ENCODE measurements at regions not wholly inside any gene's neighbourhood (a gene's known extent, or its start where the extent isn't known, plus 50 kb on each side); places are given as distances from the start of the nearest gene placed in this dataset.

DNA sequence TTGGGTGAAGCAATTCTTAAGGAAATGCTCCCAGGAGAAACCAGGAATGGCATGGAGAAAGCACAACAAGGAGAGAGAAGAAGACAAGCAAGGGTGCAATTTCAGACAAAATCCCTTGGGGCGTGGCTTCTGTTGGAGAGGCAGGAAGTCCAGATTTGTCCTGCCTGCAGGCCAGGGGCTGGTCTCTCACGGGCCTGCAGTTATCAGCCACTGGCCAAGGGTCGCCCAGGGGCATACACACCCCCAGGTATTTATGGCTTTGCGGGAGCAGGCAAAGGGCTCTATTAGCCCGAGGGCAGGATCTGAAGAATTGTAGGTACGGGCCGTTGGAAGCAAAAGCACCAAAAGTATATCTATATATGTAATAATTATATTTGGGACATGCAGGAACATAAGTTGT is 87.7 kb downstream of the IYD start:
- Histone ChIP-seq H3K36me3 (ENCODE audit: control insufficient read depth in 1 of 2, insufficient read depth in 2 of 2, low read length in 2 of 2) (no peaks in the 10 kb centered on the region), H3K9me3 (ENCODE audit: control insufficient read depth in 1 of 2, low read length in 2 of 2) (no peaks in the 10 kb centered on the region), H3K4me1 (ENCODE audit: control insufficient read depth in 1 of 2, insufficient read depth in 2 of 2, low read length in 2 of 2) (no peaks in the 10 kb centered on the region), H3K27ac (ENCODE audit: low read length) (no peak overlapping the region), H3K27me3 (ENCODE audit: low read depth, low read length) (no peaks in the 10 kb centered on the region), H3K4me3 (ENCODE audit: low read depth in 1 of 2, low read length in 2 of 2) (no peak overlapping the region)

DNA sequence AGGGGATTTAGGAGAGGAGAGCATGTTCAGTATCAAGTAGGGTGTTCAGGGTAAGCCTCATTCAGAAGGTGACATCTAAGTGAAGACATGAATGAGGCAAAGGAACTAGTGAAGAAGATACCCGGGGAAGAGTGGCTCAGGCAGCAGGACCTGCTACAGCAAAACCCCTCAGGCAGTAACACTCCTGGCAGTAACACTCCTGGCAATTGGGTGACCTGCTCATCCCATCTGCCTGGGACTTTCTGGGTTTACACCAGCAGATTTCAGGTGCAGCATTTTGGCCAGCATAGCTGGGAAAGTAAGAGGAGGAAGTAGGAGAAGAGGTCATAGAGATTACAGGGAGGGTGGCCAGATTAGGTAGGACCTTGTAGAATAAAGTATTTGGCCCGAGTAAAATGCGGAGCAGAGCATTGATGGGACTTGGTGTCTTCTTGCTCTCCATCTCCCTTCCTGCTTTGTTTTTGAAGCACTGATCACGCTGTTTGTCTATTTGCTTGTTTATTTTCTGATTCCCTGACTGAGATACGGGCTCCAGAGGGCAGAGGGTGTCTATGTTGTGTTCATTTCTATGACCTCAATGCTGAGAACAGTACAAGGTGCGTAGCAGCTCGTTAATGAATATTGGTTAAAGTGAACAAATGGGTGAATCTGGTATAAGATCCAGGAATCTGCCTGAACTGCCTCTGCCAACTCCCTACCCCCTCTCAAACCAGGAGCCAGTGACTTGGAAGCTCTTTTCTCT is 88.3 kb downstream of the IYD start:
- no peaks in the 10 kb centered on the region for H3K27me3 ChIP-seq (ENCODE audit: low read depth, low read length)
- H3K4me1 ChIP-seq (ENCODE audit: control insufficient read depth in 1 of 2, insufficient read depth in 2 of 2, low read length in 2 of 2), result no peaks in the 10 kb centered on the region
- H3K27ac ChIP-seq (ENCODE audit: low read length), result no peak overlapping the region
- H3K4me3 ChIP-seq (ENCODE audit: low read depth in 1 of 2, low read length in 2 of 2), result no peak overlapping the region
- no peaks in the 10 kb centered on the region for H3K9me3 ChIP-seq (ENCODE audit: control insufficient read depth in 1 of 2, low read length in 2 of 2)
- H3K36me3 ChIP-seq (ENCODE audit: control insufficient read depth in 1 of 2, insufficient read depth in 2 of 2, low read length in 2 of 2), result no peaks in the 10 kb centered on the region

DNA sequence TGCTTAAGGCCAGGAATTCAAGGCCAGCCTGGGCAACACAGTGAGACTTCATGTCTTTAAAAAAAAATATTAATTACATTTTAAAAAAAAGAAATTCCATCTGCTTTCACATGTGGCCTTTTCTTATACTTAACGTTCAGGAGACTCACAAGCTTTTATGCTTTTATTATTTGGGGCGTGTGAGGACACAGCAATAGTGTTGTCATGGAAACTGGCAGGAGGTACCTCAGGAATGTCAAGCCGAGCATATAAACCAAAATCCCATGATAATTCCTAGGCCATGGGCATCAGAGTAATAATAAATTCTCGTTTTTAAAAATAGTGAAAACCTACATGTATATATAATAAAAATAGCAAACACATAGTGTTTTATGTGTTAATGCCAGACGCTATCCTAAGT is 89.8 kb downstream of the IYD start:
- Histone ChIP-seq H3K36me3 (ENCODE audit: control insufficient read depth in 1 of 2, insufficient read depth in 2 of 2, low read length in 2 of 2) (no peaks in the 10 kb centered on the region), H3K9me3 (ENCODE audit: control insufficient read depth in 1 of 2, low read length in 2 of 2) (no peaks in the 10 kb centered on the region), H3K4me1 (ENCODE audit: control insufficient read depth in 1 of 2, insufficient read depth in 2 of 2, low read length in 2 of 2) (no peaks in the 10 kb centered on the region), H3K27ac (ENCODE audit: low read length) (no peak overlapping the region), H3K27me3 (ENCODE audit: low read depth, low read length) (no peaks in the 10 kb centered on the region), H3K4me3 (ENCODE audit: low read depth in 1 of 2, low read length in 2 of 2) (no peak overlapping the region)

DNA sequence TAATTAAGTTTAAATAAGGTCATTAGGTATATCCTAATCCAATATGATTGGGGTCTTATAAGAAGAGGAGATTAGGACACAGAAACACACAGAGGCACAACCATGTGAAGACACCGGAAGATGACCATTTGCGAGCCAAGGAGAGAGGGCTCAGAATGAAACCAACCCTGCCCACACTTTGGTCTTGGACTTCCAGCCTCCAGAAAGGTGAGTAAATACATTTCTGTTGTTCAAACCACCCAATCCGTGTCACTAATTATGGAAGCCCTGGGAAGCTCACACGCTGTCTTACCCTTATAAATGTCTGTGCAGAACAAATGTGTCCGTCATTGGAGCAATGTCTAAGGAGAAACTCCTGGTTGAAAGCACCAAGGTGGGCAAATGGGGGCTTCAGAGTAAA is 95.0 kb downstream of the IYD start:
- no peaks in the 10 kb centered on the region for H3K4me1 ChIP-seq (ENCODE audit: control insufficient read depth in 1 of 2, insufficient read depth in 2 of 2, low read length in 2 of 2)
- no peaks in the 10 kb centered on the region for H3K9me3 ChIP-seq (ENCODE audit: control insufficient read depth in 1 of 2, low read length in 2 of 2)
- H3K27me3 ChIP-seq (ENCODE audit: low read depth, low read length), result no peaks in the 10 kb centered on the region
- H3K36me3 ChIP-seq (ENCODE audit: control insufficient read depth in 1 of 2, insufficient read depth in 2 of 2, low read length in 2 of 2), result no peaks in the 10 kb centered on the region
- no peak overlapping the region for H3K4me3 ChIP-seq (ENCODE audit: low read depth in 1 of 2, low read length in 2 of 2)
- no peak overlapping the region for H3K27ac ChIP-seq (ENCODE audit: low read length)

GRCh38 chr6:150464966-150465365 is 96.2 kb downstream of the IYD start:
- Histone ChIP-seq H3K9me3 (ENCODE audit: control insufficient read depth in 1 of 2, low read length in 2 of 2) (no peaks in the 10 kb centered on the region), H3K36me3 (ENCODE audit: control insufficient read depth in 1 of 2, insufficient read depth in 2 of 2, low read length in 2 of 2) (no peaks in the 10 kb centered on the region), H3K27me3 (ENCODE audit: low read depth, low read length) (no peaks in the 10 kb centered on the region), H3K4me1 (ENCODE audit: control insufficient read depth in 1 of 2, insufficient read depth in 2 of 2, low read length in 2 of 2) (no peaks in the 10 kb centered on the region), H3K27ac (ENCODE audit: low read length) (no peak overlapping the region), H3K4me3 (ENCODE audit: low read depth in 1 of 2, low read length in 2 of 2) (no peak overlapping the region)

- Histone ChIP-seq H3K4me1 (ENCODE audit: control insufficient read depth in 1 of 2, insufficient read depth in 2 of 2, low read length in 2 of 2) (no peaks in the 10 kb centered on the region), H3K27ac (ENCODE audit: low read length) (no peak overlapping the region), H3K36me3 (ENCODE audit: control insufficient read depth in 1 of 2, insufficient read depth in 2 of 2, low read length in 2 of 2) (no peaks in the 10 kb centered on the region), H3K9me3 (ENCODE audit: control insufficient read depth in 1 of 2, low read length in 2 of 2) (no peaks in the 10 kb centered on the region), H3K27me3 (ENCODE audit: low read depth, low read length) (no peaks in the 10 kb centered on the region), H3K4me3 (ENCODE audit: low read depth in 1 of 2, low read length in 2 of 2) (no peak overlapping the region)
Observed at GRCh38 chr6:150465610-150466009, 96.8 kb downstream of the IYD start.

DNA sequence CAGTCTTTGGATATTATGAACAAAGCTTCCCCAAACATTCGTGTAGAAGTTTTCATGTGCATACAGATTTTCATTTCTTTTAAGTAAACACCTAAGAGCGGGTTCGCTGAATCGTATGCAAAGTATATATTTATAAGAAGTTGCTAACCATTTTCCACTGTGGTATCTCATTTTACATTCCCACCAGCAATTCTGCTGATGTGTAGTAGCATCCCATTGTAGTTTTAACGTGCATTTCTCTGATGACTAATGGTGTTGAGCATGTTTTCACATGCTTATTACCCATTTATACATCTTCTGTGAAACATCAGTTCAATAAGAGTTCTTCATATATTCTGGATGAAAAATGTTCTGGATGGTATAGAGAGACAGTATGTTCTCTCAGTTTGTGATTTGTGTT is 97.4 kb downstream of the IYD start:
- no peaks in the 10 kb centered on the region for H3K4me1 ChIP-seq (ENCODE audit: control insufficient read depth in 1 of 2, insufficient read depth in 2 of 2, low read length in 2 of 2)
- no peak overlapping the region for H3K27ac ChIP-seq (ENCODE audit: low read length)
- no peaks in the 10 kb centered on the region for H3K27me3 ChIP-seq (ENCODE audit: low read depth, low read length)
- H3K4me3 ChIP-seq (ENCODE audit: low read depth in 1 of 2, low read length in 2 of 2), result no peak overlapping the region
- no peaks in the 10 kb centered on the region for H3K36me3 ChIP-seq (ENCODE audit: control insufficient read depth in 1 of 2, insufficient read depth in 2 of 2, low read length in 2 of 2)
- no peaks in the 10 kb centered on the region for H3K9me3 ChIP-seq (ENCODE audit: control insufficient read depth in 1 of 2, low read length in 2 of 2)

DNA sequence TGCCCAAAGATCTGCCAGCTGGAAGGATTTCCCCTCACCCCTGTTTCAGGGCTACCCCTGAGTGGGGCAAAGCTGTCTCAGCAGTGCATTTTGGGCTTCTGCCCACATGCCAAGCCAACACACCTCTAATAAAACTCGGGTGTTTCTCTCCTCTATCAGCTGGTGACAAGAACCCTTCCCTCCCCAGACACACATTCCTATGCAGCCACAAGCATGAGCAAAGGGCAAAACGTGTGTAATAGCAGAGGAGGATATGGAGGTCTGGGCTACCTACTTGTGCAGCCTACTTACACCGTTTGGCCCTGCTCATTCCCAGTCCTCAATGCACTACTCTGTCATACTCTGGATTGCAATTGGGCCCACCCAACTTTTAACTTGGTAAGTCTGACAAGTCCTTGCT is 101.3 kb downstream of the IYD start:
- Histone ChIP-seq H3K4me3 (ENCODE audit: low read depth in 1 of 2, low read length in 2 of 2) (no peak overlapping the region), H3K27ac (ENCODE audit: low read length) (no peak overlapping the region), H3K27me3 (ENCODE audit: low read depth, low read length) (no peaks in the 10 kb centered on the region), H3K36me3 (ENCODE audit: control insufficient read depth in 1 of 2, insufficient read depth in 2 of 2, low read length in 2 of 2) (no peaks in the 10 kb centered on the region), H3K9me3 (ENCODE audit: control insufficient read depth in 1 of 2, low read length in 2 of 2) (no peaks in the 10 kb centered on the region), H3K4me1 (ENCODE audit: control insufficient read depth in 1 of 2, insufficient read depth in 2 of 2, low read length in 2 of 2) (no peaks in the 10 kb centered on the region)

- no peak overlapping the region for H3K27ac ChIP-seq (ENCODE audit: low read length)
- H3K9me3 ChIP-seq (ENCODE audit: control insufficient read depth in 1 of 2, low read length in 2 of 2), result no peaks in the 10 kb centered on the region
- H3K4me1 ChIP-seq (ENCODE audit: control insufficient read depth in 1 of 2, insufficient read depth in 2 of 2, low read length in 2 of 2), result no peaks in the 10 kb centered on the region
Observed at GRCh38 chr6:150470960-150471665, 102.3 kb downstream of the IYD start.

GRCh38 chr6:150478656-150479545 is 110.1 kb downstream of the IYD start:
- Histone ChIP-seq H3K27ac (ENCODE audit: low read length) (no peak overlapping the region), H3K36me3 (ENCODE audit: control insufficient read depth in 1 of 2, insufficient read depth in 2 of 2, low read length in 2 of 2) (no peaks in the 10 kb centered on the region), H3K4me1 (ENCODE audit: control insufficient read depth in 1 of 2, insufficient read depth in 2 of 2, low read length in 2 of 2) (peaks cover 0 to 9% of the 10 kb centered on the region in 2 donors), H3K4me3 (ENCODE audit: low read depth in 1 of 2, low read length in 2 of 2) (no peak overlapping the region), H3K9me3 (ENCODE audit: control insufficient read depth in 1 of 2, low read length in 2 of 2) (no peaks in the 10 kb centered on the region), H3K27me3 (ENCODE audit: low read depth, low read length) (no peaks in the 10 kb centered on the region)

More at GRCh38 chr6:150470960-150471665, 102.3 kb downstream of the IYD start:
- Histone ChIP-seq H3K4me3 (ENCODE audit: low read depth in 1 of 2, low read length in 2 of 2) (no peak overlapping the region), H3K36me3 (ENCODE audit: control insufficient read depth in 1 of 2, insufficient read depth in 2 of 2, low read length in 2 of 2) (no peaks in the 10 kb centered on the region), H3K27me3 (ENCODE audit: low read depth, low read length) (no peaks in the 10 kb centered on the region)

DNA sequence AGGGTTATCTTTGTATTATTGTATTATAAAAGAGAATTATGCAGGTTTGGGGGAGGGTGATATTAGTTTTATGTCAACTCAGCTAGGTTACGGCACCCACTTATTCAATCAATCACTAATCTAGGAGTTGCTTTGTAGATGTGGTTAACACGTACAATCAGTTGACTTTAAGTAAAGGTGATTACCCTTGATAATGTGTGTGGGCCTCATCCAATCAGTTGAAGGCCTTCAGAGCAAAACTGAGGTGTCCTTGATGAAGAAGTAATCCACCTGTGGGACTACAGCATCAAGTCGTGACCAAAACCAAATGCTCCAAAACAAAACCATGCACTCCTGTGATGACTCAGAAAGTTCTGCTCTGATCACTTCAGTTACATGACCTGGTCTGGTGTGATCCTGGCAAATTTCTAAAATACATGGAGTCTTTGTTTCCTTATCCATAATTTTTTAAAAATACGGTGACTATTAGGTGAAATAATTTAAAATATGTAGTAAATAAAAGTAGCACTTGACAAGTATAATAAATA is 114.1 kb downstream of the IYD start:
- no peak overlapping the region for H3K4me3 ChIP-seq (ENCODE audit: low read depth in 1 of 2, low read length in 2 of 2)
- no peaks in the 10 kb centered on the region for H3K9me3 ChIP-seq (ENCODE audit: control insufficient read depth in 1 of 2, low read length in 2 of 2)
- no peaks in the 10 kb centered on the region for H3K27me3 ChIP-seq (ENCODE audit: low read depth, low read length)
- no peaks in the 10 kb centered on the region for H3K36me3 ChIP-seq (ENCODE audit: control insufficient read depth in 1 of 2, insufficient read depth in 2 of 2, low read length in 2 of 2)
- H3K4me1 ChIP-seq (ENCODE audit: control insufficient read depth in 1 of 2, insufficient read depth in 2 of 2, low read length in 2 of 2), result peaks cover 0 to 9% of the 10 kb centered on the region in 2 donors
- H3K27ac ChIP-seq (ENCODE audit: low read length), result no peak overlapping the region

Data from muscle layer of duodenum (tissue), 2 donors.